ENCODE measurements at regions not wholly inside any gene's neighbourhood (a gene's known extent, or its start where the extent isn't known, plus 50 kb on each side); places are given as distances from the start of the nearest gene placed in this dataset.

DNA sequence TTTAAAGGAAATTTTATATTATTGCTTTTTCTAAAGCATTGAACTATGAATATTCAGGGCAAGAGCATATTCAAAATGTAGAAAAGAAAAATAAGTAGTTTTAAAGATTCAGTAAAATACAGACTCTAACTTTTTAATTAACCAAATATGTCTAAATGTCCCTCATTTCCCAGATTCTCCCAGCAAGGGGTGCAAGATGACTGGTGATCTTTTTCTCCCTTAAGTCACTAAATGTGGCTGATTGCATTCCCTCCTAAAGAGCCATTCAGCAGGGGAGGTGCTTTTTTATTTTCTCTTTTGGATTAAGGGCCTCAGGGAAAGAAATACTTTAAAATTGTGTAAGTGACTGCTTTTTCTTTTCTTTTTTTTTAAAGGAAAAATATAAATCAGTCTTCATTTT is 406.9 kb downstream of the OXSM start:
- no peaks in the 10 kb centered on the region for H3K9me1 ChIP-seq (replicated peaks; ENCODE audit: control insufficient read depth, extremely low read depth, insufficient read depth, low read length)
- no peak overlapping the region for H3K4me3 ChIP-seq (replicated peaks in 1 of 3; ENCODE audit: insufficient read depth in 1 of 3, low read depth in 1 of 3, low read length in 3 of 3)
- DNase-seq (ENCODE audit: low read depth, low spot score) (no peak), FAIRE-seq (no peak)
- no peaks in the 10 kb centered on the region for H3K79me2 ChIP-seq (ENCODE audit: control insufficient read depth, insufficient read depth, low read length)
- H4K20me1 ChIP-seq (replicated peaks; ENCODE audit: control insufficient read depth, extremely low read depth, insufficient read depth, low read length): no peaks in the 10 kb centered on the region
- BruUV-seq (replicated peaks): no TSS peak
- H3K4me2 ChIP-seq (ENCODE audit: insufficient read depth, low read length): no peak overlapping the region
- dilution Hi-C loops (cut with MboI; ENCODE audit: extremely low pct_ligation_motif_present, low sequenced_read_pairs): no loop called here
- no peak overlapping the region for H2AFZ ChIP-seq (ENCODE audit: low read depth, low read length)
- TF ChIP-seq POLR2AphosphoS5 (IDR thresholded peaks at IDR 0.05; ENCODE audit: insufficient read depth, low read depth, low read length) (no peak), MYC (IDR thresholded peaks at IDR 0.05; ENCODE audit: low read depth, low read length) (no peak), EZH2 (IDR thresholded peaks at IDR 0.05; ENCODE audit: borderline replicate concordance, low read depth, low read length, severe bottlenecking) (no peak), MAX (IDR thresholded peaks at IDR 0.05; ENCODE audit: insufficient read depth, insufficient read length) (no peak), POLR2A (IDR thresholded peaks at IDR 0.05; ENCODE audit: low read depth, low read length) (no peak)
- H3K4me1 ChIP-seq (ENCODE audit: control insufficient read depth, extremely low read depth, insufficient read depth, low read length): no peaks in the 10 kb centered on the region
- CTCF ChIA-PET: no interaction called here
- intact Hi-C loops (cut with micrococcal nuclease): no loop called here
- H3K9me3 ChIP-seq (replicated peaks; ENCODE audit: control insufficient read depth, insufficient read depth, low read length): peaks cover 2% of the 10 kb centered on the region
- no peak overlapping the region for H3K9ac ChIP-seq (replicated peaks; ENCODE audit: extremely low read depth, insufficient read depth, low read length)
- POLR2A ChIA-PET: no interaction called here
- H3K36me3 ChIP-seq (ENCODE audit: control insufficient read depth in 2 of 2, extremely low read depth in 1 of 2, insufficient read depth in 2 of 2, low read length in 2 of 2): no peaks in the 10 kb centered on the region
- H3K27me3 ChIP-seq (ENCODE audit: control insufficient read depth in 2 of 2, insufficient read depth in 2 of 2, low read length in 2 of 2): no peaks in the 10 kb centered on the region
- H3K27ac ChIP-seq (ENCODE audit: insufficient read depth, low read depth, low read length): no peak overlapping the region

- CTCF ChIA-PET: no interaction called here
- dilution Hi-C loops (cut with MboI; ENCODE audit: extremely low pct_ligation_motif_present, low sequenced_read_pairs): no loop called here
These were observed 408.7 kb downstream of the OXSM start for GRCh38 chr3:26198609-26199008.

More at GRCh38 chr3:26198609-26199008, 408.7 kb downstream of the OXSM start:
- Histone ChIP-seq H3K4me2 (ENCODE audit: insufficient read depth, low read length) (no peak overlapping the region), H2AFZ (ENCODE audit: low read depth, low read length) (no peak overlapping the region), H3K27ac (ENCODE audit: insufficient read depth, low read depth, low read length) (no peak overlapping the region), H3K27me3 (ENCODE audit: control insufficient read depth in 2 of 2, insufficient read depth in 2 of 2, low read length in 2 of 2) (no peaks in the 10 kb centered on the region), H3K36me3 (ENCODE audit: control insufficient read depth in 2 of 2, extremely low read depth in 1 of 2, insufficient read depth in 2 of 2, low read length in 2 of 2) (no peaks in the 10 kb centered on the region), H3K4me1 (ENCODE audit: control insufficient read depth, extremely low read depth, insufficient read depth, low read length) (no peaks in the 10 kb centered on the region), H3K79me2 (ENCODE audit: control insufficient read depth, insufficient read depth, low read length) (no peaks in the 10 kb centered on the region), H4K20me1 (replicated peaks; ENCODE audit: control insufficient read depth, extremely low read depth, insufficient read depth, low read length) (no peaks in the 10 kb centered on the region), H3K4me3 (replicated peaks in 1 of 3; ENCODE audit: insufficient read depth in 1 of 3, low read depth in 1 of 3, low read length in 3 of 3) (no peak overlapping the region), H3K9me1 (replicated peaks; ENCODE audit: control insufficient read depth, extremely low read depth, insufficient read depth, low read length) (no peaks in the 10 kb centered on the region), H3K9ac (replicated peaks; ENCODE audit: extremely low read depth, insufficient read depth, low read length) (no peak overlapping the region), H3K9me3 (replicated peaks; ENCODE audit: control insufficient read depth, insufficient read depth, low read length) (no peaks in the 10 kb centered on the region)
- TF ChIP-seq JUN (IDR thresholded peaks at IDR 0.05; ENCODE audit: borderline replicate concordance, insufficient read depth, insufficient read length, low read depth) (no peak), FOS (IDR thresholded peaks at IDR 0.05; ENCODE audit: borderline replicate concordance, insufficient read depth, low read length) (no peak), MAX (IDR thresholded peaks at IDR 0.05; ENCODE audit: insufficient read depth, insufficient read length) (no peak), POLR2A (IDR thresholded peaks at IDR 0.05; ENCODE audit: low read depth, low read length) (no peak), MYC (IDR thresholded peaks at IDR 0.05; ENCODE audit: low read depth, low read length) (no peak), GATA2 (IDR thresholded peaks at IDR 0.05; ENCODE audit: insufficient read depth, insufficient read length, low read depth, low read length) (no peak), EZH2 (IDR thresholded peaks at IDR 0.05; ENCODE audit: borderline replicate concordance, low read depth, low read length, severe bottlenecking) (no peak), POLR2AphosphoS5 (IDR thresholded peaks at IDR 0.05; ENCODE audit: insufficient read depth, low read depth, low read length) (no peak)
- TF ChIP-seq, protein P1, sequence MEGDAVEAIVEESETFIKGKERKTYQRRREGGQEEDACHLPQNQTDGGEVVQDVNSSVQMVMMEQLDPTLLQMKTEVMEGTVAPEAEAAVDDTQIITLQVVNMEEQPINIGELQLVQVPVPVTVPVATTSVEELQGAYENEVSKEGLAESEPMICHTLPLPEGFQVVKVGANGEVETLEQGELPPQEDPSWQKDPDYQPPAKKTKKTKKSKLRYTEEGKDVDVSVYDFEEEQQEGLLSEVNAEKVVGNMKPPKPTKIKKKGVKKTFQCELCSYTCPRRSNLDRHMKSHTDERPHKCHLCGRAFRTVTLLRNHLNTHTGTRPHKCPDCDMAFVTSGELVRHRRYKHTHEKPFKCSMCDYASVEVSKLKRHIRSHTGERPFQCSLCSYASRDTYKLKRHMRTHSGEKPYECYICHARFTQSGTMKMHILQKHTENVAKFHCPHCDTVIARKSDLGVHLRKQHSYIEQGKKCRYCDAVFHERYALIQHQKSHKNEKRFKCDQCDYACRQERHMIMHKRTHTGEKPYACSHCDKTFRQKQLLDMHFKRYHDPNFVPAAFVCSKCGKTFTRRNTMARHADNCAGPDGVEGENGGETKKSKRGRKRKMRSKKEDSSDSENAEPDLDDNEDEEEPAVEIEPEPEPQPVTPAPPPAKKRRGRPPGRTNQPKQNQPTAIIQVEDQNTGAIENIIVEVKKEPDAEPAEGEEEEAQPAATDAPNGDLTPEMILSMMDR (IDR thresholded peaks at IDR 0.05; ENCODE audit: extremely low read depth in 1 of 2, insufficient read depth in 1 of 2, low read depth in 1 of 2, low read length in 2 of 2): no peak
- FAIRE-seq (no peak), DNase-seq (ENCODE audit: low read depth, low spot score) (no peak)
- intact Hi-C loops (cut with micrococcal nuclease): no loop called here
- BruUV-seq (replicated peaks): no TSS peak
- POLR2A ChIA-PET: no interaction called here

Measured in endothelial cell of umbilical vein (primary cell).